CD4-positive, alpha-beta T cell treated with Interleukin-15 for 4 hours (primary cell): ENCODE measurements at regions not wholly inside any gene's neighbourhood (a gene's known extent, or its start where the extent isn't known, plus 50 kb on each side); places are given as distances from the start of the nearest gene placed in this dataset.

ENCODE experiments used
- DNase-seq: peaks from one replicate; pipeline ENCODE4 v3.0.0-alpha.2; 2020; ENCODE audit warnings: low spot score

GRCh38 chr6:148653138-148653776 lies 93.6 kb upstream of the UST start:
- no peak for DNase-seq

- DNase-seq = peak; percentile 2
These were observed 89.8 kb upstream of the UST start for GRCh38 chr6:148657048-148657447.

- no peak for DNase-seq
These were observed 88.0 kb upstream of the UST start for GRCh38 chr6:148658681-148659430.

- DNase-seq = no peak
These were observed 79.4 kb upstream of the UST start for GRCh38 chr6:148667395-148667794.

GRCh38 chr6:148671085-148671484 lies 75.7 kb upstream of the UST start:
- DNase-seq = no peak

- no peak for DNase-seq
These were observed 74.9 kb upstream of the UST start for GRCh38 chr6:148671952-148672351.

- DNase-seq = no peak
These were observed 72.5 kb upstream of the UST start for GRCh38 chr6:148674306-148674705.

GRCh38 chr6:148677594-148678476 lies 69.0 kb upstream of the UST start:
- DNase-seq = no peak

GRCh38 chr6:148678682-148679081 lies 68.1 kb upstream of the UST start:
- DNase-seq = no peak

- DNase-seq = no peak
These were observed 65.2 kb upstream of the UST start for GRCh38 chr6:148681666-148682065.

- DNase-seq = no peak
These were observed 64.6 kb upstream of the UST start for GRCh38 chr6:148682252-148682651.

- DNase-seq = no peak
These were observed 63.8 kb upstream of the UST start for GRCh38 chr6:148682990-148683389.

- DNase-seq = no peak
These were observed 57.7 kb upstream of the UST start for GRCh38 chr6:148689168-148689567.

GRCh38 chr6:148693882-148694484 lies 52.8 kb upstream of the UST start:
- no peak for DNase-seq
